ENCODE measurements at regions not wholly inside any gene's neighbourhood (a gene's known extent, or its start where the extent isn't known, plus 50 kb on each side); places are given as distances from the start of the nearest gene placed in this dataset.

GRCh38 chr2:238698451-238699306 lies 149.2 kb upstream of the TWIST2 start:
- TF ChIP-seq MYNN (tag by site-specific recombination; IDR thresholded peaks at IDR 0.05; ENCODE audit: borderline replicate concordance) (no peak), ZNF548 (tag by site-specific recombination; IDR thresholded peaks at IDR 0.05) (no peak), REST (tag by site-specific recombination; IDR thresholded peaks at IDR 0.05) (no peak), CTCF (tag by site-specific recombination; IDR thresholded peaks at IDR 0.05) (no peak), GLIS1 (tag by site-specific recombination; IDR thresholded peaks at IDR 0.05) (no peak), ZNF571 (tag by site-specific recombination; IDR thresholded peaks at IDR 0.05) (no peak), ZNF175 (tag by site-specific recombination; IDR thresholded peaks at IDR 0.05) (no peak), YY1 (tag by site-specific recombination; IDR thresholded peaks at IDR 0.05) (no peak)
- TF ChIP-seq, protein P1, sequence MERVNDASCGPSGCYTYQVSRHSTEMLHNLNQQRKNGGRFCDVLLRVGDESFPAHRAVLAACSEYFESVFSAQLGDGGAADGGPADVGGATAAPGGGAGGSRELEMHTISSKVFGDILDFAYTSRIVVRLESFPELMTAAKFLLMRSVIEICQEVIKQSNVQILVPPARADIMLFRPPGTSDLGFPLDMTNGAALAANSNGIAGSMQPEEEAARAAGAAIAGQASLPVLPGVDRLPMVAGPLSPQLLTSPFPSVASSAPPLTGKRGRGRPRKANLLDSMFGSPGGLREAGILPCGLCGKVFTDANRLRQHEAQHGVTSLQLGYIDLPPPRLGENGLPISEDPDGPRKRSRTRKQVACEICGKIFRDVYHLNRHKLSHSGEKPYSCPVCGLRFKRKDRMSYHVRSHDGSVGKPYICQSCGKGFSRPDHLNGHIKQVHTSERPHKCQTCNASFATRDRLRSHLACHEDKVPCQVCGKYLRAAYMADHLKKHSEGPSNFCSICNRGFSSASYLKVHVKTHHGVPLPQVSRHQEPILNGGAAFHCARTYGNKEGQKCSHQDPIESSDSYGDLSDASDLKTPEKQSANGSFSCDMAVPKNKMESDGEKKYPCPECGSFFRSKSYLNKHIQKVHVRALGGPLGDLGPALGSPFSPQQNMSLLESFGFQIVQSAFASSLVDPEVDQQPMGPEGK (tag by site-specific recombination; IDR thresholded peaks at IDR 0.05) = no peak
